NCI-H748 (cell line): ENCODE measurements at regions not wholly inside any gene's neighbourhood (a gene's known extent, or its start where the extent isn't known, plus 50 kb on each side); places are given as distances from the start of the nearest gene placed in this dataset.

Source experiments
- DNase-seq: peaks from one replicate; lab custom pipeline; 2025; ENCODE audit not compliant: unreplicated experiment; lab: John Stamatoyannopoulos, UW

- DNase-seq: no peak
These were observed 312.7 kb upstream of the TGFBR2 start for GRCh38 chr3:30293621-30294240.

GRCh38 chr3:30294241-30294667 lies 312.1 kb upstream of the TGFBR2 start:
- DNase-seq: peak; percentile 18

GRCh38 chr3:30297112-30297511 lies 309.3 kb upstream of the TGFBR2 start:
- DNase-seq: no peak

GRCh38 chr3:30299674-30300385 lies 306.6 kb upstream of the TGFBR2 start:
- no peak for DNase-seq

GRCh38 chr3:30300809-30301208 lies 305.6 kb upstream of the TGFBR2 start:
- no peak for DNase-seq

GRCh38 chr3:30302027-30302426 lies 304.4 kb upstream of the TGFBR2 start:
- DNase-seq: no peak

DNA sequence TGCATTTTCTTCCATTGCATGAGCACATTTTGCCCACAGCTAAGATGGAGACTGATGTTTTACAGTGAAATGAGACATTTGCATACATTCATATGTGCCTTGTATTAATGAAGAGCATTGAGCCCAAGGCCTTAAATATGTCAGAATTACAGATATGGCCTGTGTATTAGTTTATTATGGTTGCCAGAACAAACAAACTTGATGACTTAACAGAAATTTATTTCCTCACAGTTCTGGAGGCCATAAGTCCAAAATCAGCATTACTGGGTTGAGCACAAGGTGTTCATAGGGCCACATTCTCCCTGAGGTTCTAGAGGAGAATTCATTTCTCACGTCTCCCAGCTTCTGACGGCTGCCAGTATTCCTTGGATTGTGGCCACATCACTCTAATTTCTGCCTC lies 302.6 kb upstream of the TGFBR2 start:
- DNase-seq: no peak

DNA sequence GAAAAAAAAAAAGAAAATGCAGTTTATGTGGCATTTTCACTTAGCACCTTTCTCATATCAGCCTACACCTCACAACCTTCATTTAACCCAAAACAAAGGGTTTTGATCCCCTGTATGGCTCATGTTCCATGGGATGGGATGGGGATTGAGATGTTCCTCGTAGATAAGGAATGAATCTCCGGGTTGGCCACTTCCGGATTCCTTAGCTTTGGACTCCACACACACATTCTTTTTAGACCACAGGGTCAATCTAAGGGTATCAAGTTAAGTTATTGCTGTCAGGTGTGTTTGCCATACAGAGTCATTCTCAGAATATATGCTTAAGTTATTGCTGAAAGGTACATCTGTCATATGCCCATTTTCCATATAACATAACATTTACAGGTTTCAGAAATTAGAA lies 301.4 kb upstream of the TGFBR2 start:
- DNase-seq: no peak

DNA sequence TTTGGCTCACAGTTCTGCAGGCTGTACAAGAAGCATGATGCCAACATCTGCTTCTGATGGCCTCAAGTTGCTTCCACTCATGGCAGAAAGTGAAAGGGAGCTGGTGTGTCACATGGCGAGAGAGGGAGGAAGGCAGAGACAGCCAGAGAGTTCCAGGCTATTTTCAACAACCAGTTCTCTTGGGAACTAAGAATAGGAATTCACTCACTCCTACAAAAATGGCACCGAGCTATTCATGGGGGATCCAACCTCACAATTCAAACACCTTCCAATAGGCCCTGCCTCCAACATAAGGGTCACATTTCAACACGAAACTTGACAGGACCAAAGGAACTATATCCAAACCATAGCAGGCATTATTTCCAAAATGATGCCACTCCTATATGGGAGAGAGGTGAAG lies 299.5 kb upstream of the TGFBR2 start:
- DNase-seq: no peak

DNA sequence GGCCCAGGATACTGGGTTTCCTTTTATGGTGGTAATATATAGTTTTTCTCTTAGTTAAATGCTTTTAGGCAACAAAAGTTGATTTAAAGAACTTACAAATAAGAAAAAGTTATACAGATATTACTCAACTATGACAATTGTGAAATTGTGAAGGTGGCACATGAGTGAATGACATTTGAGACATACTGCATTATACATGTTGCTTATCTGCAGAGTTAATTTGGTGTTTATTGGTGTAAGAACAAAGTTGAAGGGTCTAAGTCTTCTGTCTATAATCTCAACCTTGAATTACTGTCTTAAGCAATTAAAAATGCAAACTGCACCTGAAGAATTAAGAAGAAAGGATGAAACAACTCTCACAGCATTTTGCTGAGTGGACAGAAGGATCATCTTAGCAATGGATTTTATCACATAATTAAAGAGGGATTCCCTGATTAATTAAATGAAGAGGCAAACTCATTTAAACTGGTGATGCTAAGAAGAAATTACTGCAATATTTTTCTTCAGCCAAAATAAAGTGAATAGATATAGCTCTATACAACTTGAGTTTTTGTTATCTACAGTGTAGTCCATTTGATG lies 298.9 kb upstream of the TGFBR2 start:
- no peak for DNase-seq

DNA sequence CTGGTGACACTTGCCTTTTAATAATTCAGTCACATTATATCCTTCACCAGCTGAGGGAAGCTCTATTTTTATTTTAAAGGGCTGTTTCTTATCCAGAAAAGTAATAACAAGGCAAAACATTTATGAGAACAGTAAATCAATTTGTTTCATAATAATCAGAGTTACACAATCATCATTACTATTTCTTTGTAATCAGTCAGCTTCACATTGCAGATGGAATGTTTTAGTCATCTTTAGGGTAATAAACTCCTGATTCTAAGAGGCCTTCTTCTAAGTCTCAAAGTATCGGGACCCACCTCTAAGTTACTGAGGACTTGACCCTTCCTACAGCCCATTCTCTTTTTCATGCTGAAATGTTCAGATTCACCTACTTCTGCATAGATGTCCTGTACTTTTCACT lies 298.3 kb upstream of the TGFBR2 start:
- no peak for DNase-seq

GRCh38 chr3:30309961-30310954 lies 296.1 kb upstream of the TGFBR2 start:
- DNase-seq: no peak

GRCh38 chr3:30311781-30312180 lies 294.6 kb upstream of the TGFBR2 start:
- DNase-seq: no peak

GRCh38 chr3:30313840-30314239 lies 292.6 kb upstream of the TGFBR2 start:
- DNase-seq: no peak

DNA sequence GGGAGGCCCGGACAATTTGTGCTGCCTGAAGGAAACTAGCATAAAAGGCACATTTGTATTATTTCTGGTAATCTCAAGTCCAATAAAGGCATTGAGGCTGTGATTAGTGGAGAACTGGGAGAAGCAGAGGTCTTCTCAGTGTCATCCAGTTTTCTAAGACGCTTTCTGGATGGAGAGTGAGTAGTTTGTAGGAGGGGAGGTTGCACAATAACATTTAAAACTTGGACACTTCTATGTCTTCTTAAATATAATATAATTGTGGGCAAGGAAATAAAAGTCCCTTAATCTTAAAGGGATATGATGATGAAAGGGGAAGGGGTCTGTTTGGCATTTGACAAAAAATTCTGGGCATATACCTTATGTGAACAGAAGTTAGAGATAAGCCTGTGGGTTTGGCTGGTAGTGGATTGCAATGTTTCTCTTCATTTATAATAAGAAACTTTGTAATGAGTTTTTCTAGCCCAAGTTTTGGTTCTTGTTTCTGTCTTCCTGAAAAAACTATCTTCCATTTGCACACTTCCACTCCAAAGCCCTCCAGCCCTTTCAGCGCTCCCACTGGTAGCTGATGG lies 291.6 kb upstream of the TGFBR2 start:
- no peak for DNase-seq

- DNase-seq: no peak
These were observed 291.0 kb upstream of the TGFBR2 start for GRCh38 chr3:30315447-30315846.

DNA sequence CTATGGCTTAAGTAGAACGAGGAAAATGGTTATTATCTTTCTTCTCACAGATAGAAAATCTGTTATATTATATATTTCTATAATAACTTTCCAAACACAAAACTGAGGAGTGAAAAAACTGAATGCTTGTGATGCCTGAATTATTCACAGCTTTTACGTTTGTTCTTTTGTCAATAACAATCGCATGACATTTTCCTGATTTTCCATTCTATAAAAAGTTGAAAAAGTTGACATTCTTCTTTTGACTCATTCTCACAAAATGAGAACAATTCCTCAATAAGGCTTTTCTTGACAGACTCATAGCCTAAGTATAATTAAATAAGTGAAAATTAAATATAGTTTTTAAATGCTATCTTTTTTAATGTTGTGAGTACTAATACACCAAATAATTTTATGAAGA lies 288.8 kb upstream of the TGFBR2 start:
- DNase-seq: no peak

- DNase-seq: no peak
These were observed 288.3 kb upstream of the TGFBR2 start for GRCh38 chr3:30318110-30318509.

- peak; percentile 60 for DNase-seq
These were observed 286.7 kb upstream of the TGFBR2 start for GRCh38 chr3:30319713-30320112.

DNA sequence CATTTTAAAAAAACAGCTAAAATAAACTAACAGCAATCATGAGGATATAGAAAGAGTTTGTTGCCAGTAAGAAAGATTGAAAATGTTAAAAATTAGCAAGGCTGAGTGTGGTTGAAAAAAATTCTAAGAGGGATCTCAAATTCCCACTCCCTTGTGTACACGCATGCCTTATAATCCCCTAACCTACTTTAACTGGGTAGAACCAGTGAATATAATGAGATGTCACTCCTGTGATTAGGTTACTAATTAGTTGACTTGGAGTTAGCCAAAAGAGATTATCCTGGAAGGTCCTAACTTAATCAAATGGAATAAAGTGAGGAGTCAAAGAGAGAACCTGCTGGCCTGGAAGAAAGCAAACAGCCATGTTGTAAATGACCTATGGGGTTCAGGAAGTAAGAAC lies 286.0 kb upstream of the TGFBR2 start:
- no peak for DNase-seq

GRCh38 chr3:30321065-30321464 lies 285.3 kb upstream of the TGFBR2 start:
- DNase-seq: no peak
